ENCODE measurements at regions not wholly inside any gene's neighbourhood (a gene's known extent, or its start where the extent isn't known, plus 50 kb on each side); places are given as distances from the start of the nearest gene placed in this dataset.

DNA sequence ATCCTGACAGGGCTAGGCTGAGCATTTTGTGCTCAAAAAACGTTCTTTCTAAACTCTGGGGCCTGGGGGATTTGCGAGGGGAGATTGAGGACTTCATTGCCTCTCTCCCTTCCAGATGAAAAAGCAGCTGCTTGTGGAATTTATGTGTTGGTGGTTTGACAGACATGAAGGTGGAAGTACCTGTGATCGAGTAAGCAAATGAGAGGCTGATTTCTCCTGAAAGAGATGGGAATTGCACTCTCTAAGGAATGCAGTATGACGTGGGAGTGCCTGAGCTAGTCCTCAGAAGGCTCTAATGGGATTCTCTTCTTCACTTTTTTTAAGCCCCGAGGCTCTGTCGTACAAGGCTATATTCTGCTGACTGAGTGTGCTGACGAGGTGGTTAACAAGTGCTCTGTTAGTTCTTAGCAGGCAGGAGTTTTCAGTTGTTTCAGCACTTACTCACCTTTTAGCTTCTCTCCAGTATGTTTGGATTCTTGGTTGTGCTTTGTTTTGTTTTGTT is 426.8 kb upstream of the CNKSR2 start:
- H4K20me1 ChIP-seq (ENCODE audit: insufficient read depth): no peaks in the 10 kb centered on the region
- CTCF ChIA-PET: no interaction called here
- H3K9ac ChIP-seq (ENCODE audit: low read length): no peak overlapping the region
- TF ChIP-seq ZNF274 (IDR thresholded peaks at IDR 0.05; ENCODE audit: low read depth, low read length): no peak
- TF ChIP-seq SP1 (IDR thresholded peaks at IDR 0.05; ENCODE audit: low read depth): no peak
- no peak for TF ChIP-seq ELF1 (IDR thresholded peaks at IDR 0.05; ENCODE audit: borderline replicate concordance, low read depth)
- TF ChIP-seq, protein P1, sequence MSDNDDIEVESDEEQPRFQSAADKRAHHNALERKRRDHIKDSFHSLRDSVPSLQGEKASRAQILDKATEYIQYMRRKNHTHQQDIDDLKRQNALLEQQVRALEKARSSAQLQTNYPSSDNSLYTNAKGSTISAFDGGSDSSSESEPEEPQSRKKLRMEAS (IDR thresholded peaks at IDR 0.05): no peak
- no peak overlapping the region for H3K4me3 ChIP-seq (replicated peaks in 1 of 2; ENCODE audit: low read depth in 1 of 2, low read length in 2 of 2)
- no TSS peak for BruUV-seq (replicated peaks)
- H3K79me2 ChIP-seq (ENCODE audit: insufficient read depth, low read length): no peaks in the 10 kb centered on the region
- intact Hi-C loops (cut with micrococcal nuclease): no loop called here
- no peak overlapping the region for H2AFZ ChIP-seq (ENCODE audit: low read depth, low read length, poor library complexity, severe bottlenecking)
- H3K9me3 ChIP-seq (ENCODE audit: control insufficient read depth in 1 of 2, insufficient read depth in 1 of 2, low read depth in 1 of 2, low read length in 2 of 2): no peaks in the 10 kb centered on the region
- no peaks in the 10 kb centered on the region for H3K36me3 ChIP-seq (ENCODE audit: control insufficient read depth in 1 of 2, insufficient read depth in 2 of 2, low read length in 2 of 2)
- H3K27ac ChIP-seq (ENCODE audit: low read depth, low read length): no peak overlapping the region
- H3K27me3 ChIP-seq (ENCODE audit: insufficient read depth, low read length): no peaks in the 10 kb centered on the region
- ATAC-seq (no peak), DNase-seq (ENCODE audit: low read depth, low spot score) (no peak)
- RAD21 ChIA-PET (ENCODE audit: low non-redundant PET in 1 of 2, low total read pairs in 2 of 2, uncharacterized antibody in 2 of 2, unreplicated experiment in 2 of 2): no interaction called here
- POLR2A ChIA-PET: no interaction called here
- H3K9me2 ChIP-seq (ENCODE audit: insufficient read depth): no peaks in the 10 kb centered on the region
- H3K4me2 ChIP-seq (ENCODE audit: low read length): no peak overlapping the region
- H3K4me1 ChIP-seq (ENCODE audit: control insufficient read depth in 1 of 2, insufficient read depth in 2 of 2, low read length in 2 of 2): no peaks in the 10 kb centered on the region

DNA sequence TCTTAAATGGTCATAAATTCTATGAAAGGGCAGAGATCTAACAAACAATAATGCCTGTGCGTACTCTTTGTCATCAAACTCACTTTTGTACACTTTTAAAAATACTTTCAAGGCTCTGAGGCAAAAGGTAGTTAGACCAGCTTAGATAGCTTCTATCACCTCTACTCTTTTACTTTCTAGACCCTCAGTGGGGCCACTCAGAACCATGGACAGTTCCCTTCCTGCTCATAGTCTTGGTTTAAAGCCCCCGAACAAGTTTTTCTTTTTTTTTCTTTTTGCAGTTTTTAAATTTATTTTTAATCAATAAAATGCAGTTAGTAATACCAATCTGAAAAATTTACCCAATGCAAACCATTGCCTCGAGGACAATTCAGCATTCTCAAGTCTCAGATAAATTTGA is 460.5 kb upstream of the CNKSR2 start:
- H3K4me1 ChIP-seq (ENCODE audit: control insufficient read depth in 1 of 2, insufficient read depth in 2 of 2, low read length in 2 of 2): no peaks in the 10 kb centered on the region
- no peak overlapping the region for H3K4me2 ChIP-seq (ENCODE audit: low read length)
- no peaks in the 10 kb centered on the region for H3K27me3 ChIP-seq (ENCODE audit: insufficient read depth, low read length)
- ATAC-seq (no peak), DNase-seq (ENCODE audit: low read depth, low spot score) (no peak)
- RAD21 ChIA-PET (ENCODE audit: low non-redundant PET in 1 of 2, low total read pairs in 2 of 2, uncharacterized antibody in 2 of 2, unreplicated experiment in 2 of 2): no interaction called here
- no peaks in the 10 kb centered on the region for H3K36me3 ChIP-seq (ENCODE audit: control insufficient read depth in 1 of 2, insufficient read depth in 2 of 2, low read length in 2 of 2)
- intact Hi-C loops (cut with micrococcal nuclease): no loop called here
- no peak overlapping the region for H2AFZ ChIP-seq (ENCODE audit: low read depth, low read length, poor library complexity, severe bottlenecking)
- no peak overlapping the region for H3K27ac ChIP-seq (ENCODE audit: low read depth, low read length)
- BruUV-seq (replicated peaks): no TSS peak
- TF ChIP-seq JUND (IDR thresholded peaks at IDR 0.05) (no peak), ELF1 (IDR thresholded peaks at IDR 0.05; ENCODE audit: borderline replicate concordance, low read depth) (no peak), SIN3A (IDR thresholded peaks at IDR 0.05; ENCODE audit: low read depth) (no peak), TCF7L2 (IDR thresholded peaks at IDR 0.05; ENCODE audit: borderline replicate concordance, extremely low read depth, insufficient read depth, insufficient read length) (no peak), CBX3 (IDR thresholded peaks at IDR 0.05; ENCODE audit: low read depth) (no peak), YY1 (IDR thresholded peaks at IDR 0.05; ENCODE audit: extremely low read depth, insufficient replicate concordance, low read depth, low read length) (no peak), EZH2phosphoT487 (IDR thresholded peaks at IDR 0.05; ENCODE audit: borderline replicate concordance) (no peak)
- TF ChIP-seq, protein P2, sequence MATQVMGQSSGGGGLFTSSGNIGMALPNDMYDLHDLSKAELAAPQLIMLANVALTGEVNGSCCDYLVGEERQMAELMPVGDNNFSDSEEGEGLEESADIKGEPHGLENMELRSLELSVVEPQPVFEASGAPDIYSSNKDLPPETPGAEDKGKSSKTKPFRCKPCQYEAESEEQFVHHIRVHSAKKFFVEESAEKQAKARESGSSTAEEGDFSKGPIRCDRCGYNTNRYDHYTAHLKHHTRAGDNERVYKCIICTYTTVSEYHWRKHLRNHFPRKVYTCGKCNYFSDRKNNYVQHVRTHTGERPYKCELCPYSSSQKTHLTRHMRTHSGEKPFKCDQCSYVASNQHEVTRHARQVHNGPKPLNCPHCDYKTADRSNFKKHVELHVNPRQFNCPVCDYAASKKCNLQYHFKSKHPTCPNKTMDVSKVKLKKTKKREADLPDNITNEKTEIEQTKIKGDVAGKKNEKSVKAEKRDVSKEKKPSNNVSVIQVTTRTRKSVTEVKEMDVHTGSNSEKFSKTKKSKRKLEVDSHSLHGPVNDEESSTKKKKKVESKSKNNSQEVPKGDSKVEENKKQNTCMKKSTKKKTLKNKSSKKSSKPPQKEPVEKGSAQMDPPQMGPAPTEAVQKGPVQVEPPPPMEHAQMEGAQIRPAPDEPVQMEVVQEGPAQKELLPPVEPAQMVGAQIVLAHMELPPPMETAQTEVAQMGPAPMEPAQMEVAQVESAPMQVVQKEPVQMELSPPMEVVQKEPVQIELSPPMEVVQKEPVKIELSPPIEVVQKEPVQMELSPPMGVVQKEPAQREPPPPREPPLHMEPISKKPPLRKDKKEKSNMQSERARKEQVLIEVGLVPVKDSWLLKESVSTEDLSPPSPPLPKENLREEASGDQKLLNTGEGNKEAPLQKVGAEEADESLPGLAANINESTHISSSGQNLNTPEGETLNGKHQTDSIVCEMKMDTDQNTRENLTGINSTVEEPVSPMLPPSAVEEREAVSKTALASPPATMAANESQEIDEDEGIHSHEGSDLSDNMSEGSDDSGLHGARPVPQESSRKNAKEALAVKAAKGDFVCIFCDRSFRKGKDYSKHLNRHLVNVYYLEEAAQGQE (IDR thresholded peaks at IDR 0.05; ENCODE audit: low read depth): peak; percentile 28
- H3K4me3 ChIP-seq (replicated peaks in 1 of 2; ENCODE audit: low read depth in 1 of 2, low read length in 2 of 2): no peak overlapping the region
- H3K9me3 ChIP-seq (ENCODE audit: control insufficient read depth in 1 of 2, insufficient read depth in 1 of 2, low read depth in 1 of 2, low read length in 2 of 2): no peaks in the 10 kb centered on the region
- no peaks in the 10 kb centered on the region for H4K20me1 ChIP-seq (ENCODE audit: insufficient read depth)
- no peaks in the 10 kb centered on the region for H3K79me2 ChIP-seq (ENCODE audit: insufficient read depth, low read length)
- no peak overlapping the region for H3K9ac ChIP-seq (ENCODE audit: low read length)
- no peaks in the 10 kb centered on the region for H3K9me2 ChIP-seq (ENCODE audit: insufficient read depth)
- CTCF ChIA-PET: no interaction called here
- POLR2A ChIA-PET: no interaction called here
